ENCODE measurements at regions not wholly inside any gene's neighbourhood (a gene's known extent, or its start where the extent isn't known, plus 50 kb on each side); places are given as distances from the start of the nearest gene placed in this dataset.

- Histone ChIP-seq H3K9me3 (ENCODE audit: control extremely low read depth in 1 of 3, control insufficient read depth in 2 of 3, insufficient read depth in 1 of 3, low read length in 2 of 3) (peaks cover 0 to 11% (median 6%) of the 10 kb centered on the region in 3 donors), H3K4me2 (replicated peaks; ENCODE audit: low read depth, low read length, poor library complexity, severe bottlenecking) (no peak overlapping the region), H2AFZ (ENCODE audit: insufficient read depth, low read depth, low read length, poor library complexity, severe bottlenecking) (no peak overlapping the region), H3K4me1 (ENCODE audit: control insufficient read depth in 2 of 2, insufficient read depth in 2 of 2, low read length in 2 of 2) (no peaks in the 10 kb centered on the region), H3K9ac (ENCODE audit: low read length) (no peak overlapping the region), H3K27me3 (replicated peaks in 1 of 4; ENCODE audit: control extremely low read depth in 1 of 4, control insufficient read depth in 3 of 4, insufficient read depth in 4 of 4, low read length in 3 of 4) (no peaks in the 10 kb centered on the region), H3K36me3 (replicated peaks in 1 of 2; ENCODE audit: control extremely low read depth in 1 of 2, control insufficient read depth in 1 of 2, extremely low read depth in 1 of 2, insufficient read depth in 2 of 2, low read length in 1 of 2) (no peaks in the 10 kb centered on the region), H3K27ac (ENCODE audit: low read length in 2 of 2) (no peak overlapping the region), H3K4me3 (ENCODE audit: control extremely low read depth in 1 of 5, extremely low read depth in 1 of 5, insufficient read depth in 1 of 5, low read depth in 2 of 5, low read length in 4 of 5) (no peak overlapping the region), H3K79me2 (ENCODE audit: control insufficient read depth, insufficient read depth, low read length) (no peaks in the 10 kb centered on the region), H4K20me1 (ENCODE audit: control insufficient read depth, insufficient read depth, low read length, poor library complexity, severe bottlenecking) (no peaks in the 10 kb centered on the region)
- TF ChIP-seq CTCF (IDR thresholded peaks at IDR 0.05) (no peak), EZH2 (IDR thresholded peaks at IDR 0.05; ENCODE audit: borderline replicate concordance, insufficient read depth, low read depth, low read length, poor library complexity, severe bottlenecking) (no peak)
- H3K9me3 Mint-ChIP-seq (ENCODE audit: insufficient read depth): peaks cover 12% of the 10 kb centered on the region
- ATAC-seq (ENCODE audit: low read depth) (no peak), DNase-seq (no peak)
- POLR2A ChIA-PET: no interaction called here
- H3K27me3 Mint-ChIP-seq: no peaks in the 10 kb centered on the region
- WGBS (ENCODE audit: insufficient coverage): 100% methylated on average over 2 of the region's 4 CpGs
- CTCF ChIA-PET: no interaction called here
- H3K27ac Mint-ChIP-seq: no peak overlapping the region
- intact Hi-C loops (cut with micrococcal nuclease): no loop called here
- H3K4me1 Mint-ChIP-seq: no peaks in the 10 kb centered on the region
- no peak overlapping the region for H3K4me3 Mint-ChIP-seq
Measured at GRCh38 chr12:19700969-19701368, 261.7 kb downstream of the AEBP2 start.

GRCh38 chr12:19704966-19705365 is 265.7 kb downstream of the AEBP2 start:
- H3K27ac ChIP-seq (ENCODE audit: low read length in 2 of 2): no peak overlapping the region
- ATAC-seq (ENCODE audit: low read depth) (no peak), DNase-seq (no peak)
- no peaks in the 10 kb centered on the region for H3K36me3 ChIP-seq (replicated peaks in 1 of 2; ENCODE audit: control extremely low read depth in 1 of 2, control insufficient read depth in 1 of 2, extremely low read depth in 1 of 2, insufficient read depth in 2 of 2, low read length in 1 of 2)
- intact Hi-C loops (cut with micrococcal nuclease): no loop called here
- no peak overlapping the region for H3K9ac ChIP-seq (ENCODE audit: low read length)
- no peak overlapping the region for H3K4me2 ChIP-seq (replicated peaks; ENCODE audit: low read depth, low read length, poor library complexity, severe bottlenecking)
- peaks cover 18% of the 10 kb centered on the region for H3K9me3 Mint-ChIP-seq (ENCODE audit: insufficient read depth)
- H4K20me1 ChIP-seq (ENCODE audit: control insufficient read depth, insufficient read depth, low read length, poor library complexity, severe bottlenecking): no peaks in the 10 kb centered on the region
- no peak overlapping the region for H2AFZ ChIP-seq (ENCODE audit: insufficient read depth, low read depth, low read length, poor library complexity, severe bottlenecking)
- no peaks in the 10 kb centered on the region for H3K4me1 ChIP-seq (ENCODE audit: control insufficient read depth in 2 of 2, insufficient read depth in 2 of 2, low read length in 2 of 2)
- no peaks in the 10 kb centered on the region for H3K4me1 Mint-ChIP-seq
- no peaks in the 10 kb centered on the region for H3K27me3 ChIP-seq (replicated peaks in 1 of 4; ENCODE audit: control extremely low read depth in 1 of 4, control insufficient read depth in 3 of 4, insufficient read depth in 4 of 4, low read length in 3 of 4)
- no peak overlapping the region for H3K27ac Mint-ChIP-seq
- H3K4me3 Mint-ChIP-seq: no peak overlapping the region
- peaks cover 0 to 17% (median 12%) of the 10 kb centered on the region in 3 donors for H3K9me3 ChIP-seq (ENCODE audit: control extremely low read depth in 1 of 3, control insufficient read depth in 2 of 3, insufficient read depth in 1 of 3, low read length in 2 of 3)
- TF ChIP-seq EZH2 (IDR thresholded peaks at IDR 0.05; ENCODE audit: borderline replicate concordance, insufficient read depth, low read depth, low read length, poor library complexity, severe bottlenecking) (no peak), CTCF (IDR thresholded peaks at IDR 0.05) (no peak)
- POLR2A ChIA-PET: no interaction called here
- H3K4me3 ChIP-seq (ENCODE audit: control extremely low read depth in 1 of 5, extremely low read depth in 1 of 5, insufficient read depth in 1 of 5, low read depth in 2 of 5, low read length in 4 of 5): no peak overlapping the region
- WGBS (ENCODE audit: insufficient coverage): 100% methylated on average over 1 of the region's 1 CpG
- H3K79me2 ChIP-seq (ENCODE audit: control insufficient read depth, insufficient read depth, low read length): no peaks in the 10 kb centered on the region
- H3K27me3 Mint-ChIP-seq: no peaks in the 10 kb centered on the region
- CTCF ChIA-PET: no interaction called here

Measured in B cell (primary cell).